HEK293T (cell line): ENCODE measurements at regions not wholly inside any gene's neighbourhood (a gene's known extent, or its start where the extent isn't known, plus 50 kb on each side); places are given as distances from the start of the nearest gene placed in this dataset.

Experiments
- BHLHE40 ChIP-seq: fragments of 450-650 bp; IDR thresholded peaks from 2 replicates; pipeline ENCODE4 v1.6.1; 2016; ENCODE audit warnings: mild to moderate bottlenecking, moderate library complexity, borderline replicate concordance
- CTBP1 ChIP-seq: fragments of 450-650 bp; IDR thresholded peaks from 2 replicates; pipeline ENCODE4 v1.6.1; 2016; ENCODE audit warnings: borderline replicate concordance
- ELF4 ChIP-seq: fragments of 450-650 bp; IDR thresholded peaks from 2 replicates; pipeline ENCODE4 v1.6.1; 2017; ENCODE audit warnings: antibody characterized with exemption
- FOXA1 ChIP-seq: fragments of 450-650 bp; IDR thresholded peaks from 2 replicates; pipeline ENCODE4 v1.6.1; 2016; ENCODE audit warnings: mild to moderate bottlenecking
- FOXM1 ChIP-seq: fragments of 450-650 bp; IDR thresholded peaks from 2 replicates; pipeline ENCODE4 v1.6.1; 2017; ENCODE audit warnings: mild to moderate bottlenecking, borderline replicate concordance
- HDGF ChIP-seq: fragments of 450-650 bp; IDR thresholded peaks from 2 replicates; pipeline ENCODE4 v1.6.1; 2017; ENCODE audit warnings: antibody characterized with exemption, borderline replicate concordance
- LEF1 ChIP-seq: fragments of 450-650 bp; IDR thresholded peaks from 2 replicates; pipeline ENCODE4 v1.6.1; 2017; ENCODE audit warnings: mild to moderate bottlenecking, borderline replicate concordance
- SP1 ChIP-seq: fragments of 450-650 bp; IDR thresholded peaks from 2 replicates; pipeline ENCODE4 v1.6.1; 2017
- TARDBP ChIP-seq: fragments of 450-650 bp; IDR thresholded peaks from 2 replicates; pipeline ENCODE4 v1.6.1; 2016
- ZNF384 ChIP-seq: fragments of 450-650 bp; IDR thresholded peaks from 2 replicates; pipeline ENCODE4 v1.6.1; 2016
- TF ChIP-seq, protein P1 (sequence below): fragments of 450-650 bp; IDR thresholded peaks from 2 replicates; pipeline ENCODE4 v1.6.1; 2016

DNA sequence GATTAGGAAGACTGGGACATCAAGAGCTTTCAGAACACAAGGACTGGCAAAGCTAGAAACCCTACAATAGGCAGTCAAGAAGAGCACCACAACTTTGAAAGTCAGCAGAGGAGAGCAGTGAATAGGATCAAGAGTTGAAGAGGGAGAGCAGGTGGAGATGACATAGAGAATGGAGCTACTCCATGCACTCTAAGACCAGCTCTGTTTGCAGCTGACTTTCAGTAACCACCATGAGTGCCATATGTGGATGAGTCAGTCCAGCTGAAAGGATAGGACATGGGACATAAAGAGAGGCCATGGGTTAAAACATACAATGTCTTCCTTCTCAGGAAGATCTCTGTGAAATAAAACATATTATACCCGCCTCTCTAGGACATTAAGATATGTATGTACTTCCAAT, 289.1 kb upstream of the KLF4 start:
- no peak for TF ChIP-seq SP1
- TF ChIP-seq CTBP1 = no peak
- no peak for TF ChIP-seq TARDBP
- TF ChIP-seq FOXM1 = no peak
- TF ChIP-seq LEF1 = no peak
- TF ChIP-seq, protein P1, sequence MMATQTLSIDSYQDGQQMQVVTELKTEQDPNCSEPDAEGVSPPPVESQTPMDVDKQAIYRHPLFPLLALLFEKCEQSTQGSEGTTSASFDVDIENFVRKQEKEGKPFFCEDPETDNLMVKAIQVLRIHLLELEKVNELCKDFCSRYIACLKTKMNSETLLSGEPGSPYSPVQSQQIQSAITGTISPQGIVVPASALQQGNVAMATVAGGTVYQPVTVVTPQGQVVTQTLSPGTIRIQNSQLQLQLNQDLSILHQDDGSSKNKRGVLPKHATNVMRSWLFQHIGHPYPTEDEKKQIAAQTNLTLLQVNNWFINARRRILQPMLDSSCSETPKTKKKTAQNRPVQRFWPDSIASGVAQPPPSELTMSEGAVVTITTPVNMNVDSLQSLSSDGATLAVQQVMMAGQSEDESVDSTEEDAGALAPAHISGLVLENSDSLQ = no peak
- TF ChIP-seq ELF4 = no peak
- TF ChIP-seq ZNF384 = no peak
- TF ChIP-seq BHLHE40 = no peak
- TF ChIP-seq FOXA1 = no peak
- no peak for TF ChIP-seq HDGF
